ENCODE measurements at regions not wholly inside any gene's neighbourhood (a gene's known extent, or its start where the extent isn't known, plus 50 kb on each side); places are given as distances from the start of the nearest gene placed in this dataset.

GRCh38 chr4:176565049-176565448 is 227.7 kb downstream of the VEGFC start:
- TF ChIP-seq CTCF (IDR thresholded peaks at IDR 0.05) (no peak), POLR2A (IDR thresholded peaks at IDR 0.05) (no peak), POLR2AphosphoS5 (IDR thresholded peaks at IDR 0.05) (no peak)
